GM06990 (cell line): ENCODE measurements at regions not wholly inside any gene's neighbourhood (a gene's known extent, or its start where the extent isn't known, plus 50 kb on each side); places are given as distances from the start of the nearest gene placed in this dataset.

Source experiments
- DNase-seq: peaks from one replicate; pipeline ENCODE4 v3.0.0-alpha.2; 2011; ENCODE audit not compliant: insufficient read length; ENCODE audit errors: extremely low read depth
- H3K27me3 ChIP-seq: replicated peaks from 2 replicates; pipeline ENCODE4 v1.6.0; 2011; ENCODE audit warnings: low read length; ENCODE audit not compliant: control insufficient read depth, insufficient read depth
- H3K36me3 ChIP-seq: 2 replicates; pipeline ENCODE4 v1.5.1; 2011; ENCODE audit warnings: low read length; ENCODE audit not compliant: control insufficient read depth, insufficient read depth
- H3K4me3 ChIP-seq: replicated peaks from 2 replicates; pipeline ENCODE4 v1.5.1; 2011; ENCODE audit warnings: low read depth, mild to moderate bottlenecking, control low read depth, low read length
- CTCF ChIP-seq: IDR thresholded peaks from 2 replicates; pipeline ENCODE4 v1.5.1; 2011; ENCODE audit warnings: low read length, control low read depth, mild to moderate bottlenecking, inconsistent platforms; ENCODE audit not compliant: insufficient read depth, poor library complexity, severe bottlenecking

GRCh38 chr10:4262449-4262848 lies 477.4 kb upstream of the KLF6 start:
- Histone ChIP-seq H3K36me3 (no peaks in the 10 kb centered on the region), H3K27me3 (peaks cover 2% of the 10 kb centered on the region), H3K4me3 (no peak overlapping the region)
- no peak for DNase-seq
- TF ChIP-seq CTCF = no peak

- H3K4me3 ChIP-seq = no peak overlapping the region
- no peak for DNase-seq
- H3K27me3 ChIP-seq = peaks cover 2% of the 10 kb centered on the region
- H3K36me3 ChIP-seq = no peaks in the 10 kb centered on the region
- TF ChIP-seq CTCF = no peak
These were observed 475.6 kb upstream of the KLF6 start for GRCh38 chr10:4260483-4261124.

- DNase-seq = no peak
- TF ChIP-seq CTCF = no peak
- Histone ChIP-seq H3K4me3 (no peak overlapping the region), H3K27me3 (peaks cover 2% of the 10 kb centered on the region), H3K36me3 (no peaks in the 10 kb centered on the region)
These were observed 473.0 kb upstream of the KLF6 start for GRCh38 chr10:4257939-4258465.

- no peak for TF ChIP-seq CTCF
- no peaks in the 10 kb centered on the region for H3K36me3 ChIP-seq
- no peak for DNase-seq
- H3K27me3 ChIP-seq = peaks cover 2% of the 10 kb centered on the region
- H3K4me3 ChIP-seq = no peak overlapping the region
These were observed 472.0 kb upstream of the KLF6 start for GRCh38 chr10:4256971-4257370.

- TF ChIP-seq CTCF = no peak
- no peak for DNase-seq
- Histone ChIP-seq H3K4me3 (no peak overlapping the region), H3K36me3 (no peaks in the 10 kb centered on the region), H3K27me3 (peaks cover 2% of the 10 kb centered on the region)
These were observed 470.7 kb upstream of the KLF6 start for GRCh38 chr10:4255751-4256150.
